Keratinocyte (primary cell): ENCODE measurements at regions not wholly inside any gene's neighbourhood (a gene's known extent, or its start where the extent isn't known, plus 50 kb on each side); places are given as distances from the start of the nearest gene placed in this dataset.

ENCODE experiments used
- EZH2 ChIP-seq: IDR thresholded peaks from one replicate; pipeline ENCODE4 v1.6.1; 2012; ENCODE audit warnings: inconsistent platforms, mild to moderate bottlenecking, low read length, moderate library complexity
- TF ChIP-seq, protein P1 (sequence below), 3 experiments: IDR thresholded peaks in 1 of 3; conservative IDR thresholded peaks in 1 of 3; optimal IDR thresholded peaks in 1 of 3; 2 replicates in 2 of 3; 3 replicates in 1 of 3; pipeline versions ENCODE3 to v1.5.1; 2011; ENCODE audit warnings: low read length in 3 of 3, mild to moderate bottlenecking in 3 of 3, moderate library complexity in 2 of 3, control low read depth in 1 of 3, inconsistent platforms in 1 of 3; ENCODE audit not compliant: insufficient read depth in 2 of 3; ENCODE audit errors: extremely low read depth in 1 of 3

- TF ChIP-seq, protein P1, sequence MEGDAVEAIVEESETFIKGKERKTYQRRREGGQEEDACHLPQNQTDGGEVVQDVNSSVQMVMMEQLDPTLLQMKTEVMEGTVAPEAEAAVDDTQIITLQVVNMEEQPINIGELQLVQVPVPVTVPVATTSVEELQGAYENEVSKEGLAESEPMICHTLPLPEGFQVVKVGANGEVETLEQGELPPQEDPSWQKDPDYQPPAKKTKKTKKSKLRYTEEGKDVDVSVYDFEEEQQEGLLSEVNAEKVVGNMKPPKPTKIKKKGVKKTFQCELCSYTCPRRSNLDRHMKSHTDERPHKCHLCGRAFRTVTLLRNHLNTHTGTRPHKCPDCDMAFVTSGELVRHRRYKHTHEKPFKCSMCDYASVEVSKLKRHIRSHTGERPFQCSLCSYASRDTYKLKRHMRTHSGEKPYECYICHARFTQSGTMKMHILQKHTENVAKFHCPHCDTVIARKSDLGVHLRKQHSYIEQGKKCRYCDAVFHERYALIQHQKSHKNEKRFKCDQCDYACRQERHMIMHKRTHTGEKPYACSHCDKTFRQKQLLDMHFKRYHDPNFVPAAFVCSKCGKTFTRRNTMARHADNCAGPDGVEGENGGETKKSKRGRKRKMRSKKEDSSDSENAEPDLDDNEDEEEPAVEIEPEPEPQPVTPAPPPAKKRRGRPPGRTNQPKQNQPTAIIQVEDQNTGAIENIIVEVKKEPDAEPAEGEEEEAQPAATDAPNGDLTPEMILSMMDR (optimal IDR thresholded peaks at IDR 0.05 in 1 of 3, IDR thresholded peaks at IDR 0.05 in 1 of 3, conservative IDR thresholded peaks at IDR 0.05 in 1 of 3; ENCODE audit: extremely low read depth in 1 of 3, insufficient read depth in 2 of 3, low read length in 3 of 3) = peak; percentile 26 to 71 (median 37)
- no peak for TF ChIP-seq EZH2
These were observed 69.6 kb downstream of the TBXT start for GRCh38 chr6:166097914-166098522.
